ENCODE measurements at regions not wholly inside any gene's neighbourhood (a gene's known extent, or its start where the extent isn't known, plus 50 kb on each side); places are given as distances from the start of the nearest gene placed in this dataset.

- H3K79me2 ChIP-seq (ENCODE audit: insufficient read depth, low read length): no peaks in the 10 kb centered on the region
- H4K20me1 ChIP-seq (ENCODE audit: insufficient read depth, low read length, poor library complexity, severe bottlenecking): no peaks in the 10 kb centered on the region
- H2AFZ ChIP-seq (ENCODE audit: low read length): no peak overlapping the region
- H3K4me3 ChIP-seq (ENCODE audit: low read length, poor library complexity, severe bottlenecking): no peak overlapping the region
- no peaks in the 10 kb centered on the region for H3K36me3 ChIP-seq (ENCODE audit: insufficient read depth, low read length)
- H3K9me3 ChIP-seq (ENCODE audit: insufficient read depth, low read depth, low read length): no peaks in the 10 kb centered on the region
- TF ChIP-seq EZH2phosphoT487 (IDR thresholded peaks at IDR 0.05; ENCODE audit: borderline replicate concordance): no peak
- TF ChIP-seq, protein P1, sequence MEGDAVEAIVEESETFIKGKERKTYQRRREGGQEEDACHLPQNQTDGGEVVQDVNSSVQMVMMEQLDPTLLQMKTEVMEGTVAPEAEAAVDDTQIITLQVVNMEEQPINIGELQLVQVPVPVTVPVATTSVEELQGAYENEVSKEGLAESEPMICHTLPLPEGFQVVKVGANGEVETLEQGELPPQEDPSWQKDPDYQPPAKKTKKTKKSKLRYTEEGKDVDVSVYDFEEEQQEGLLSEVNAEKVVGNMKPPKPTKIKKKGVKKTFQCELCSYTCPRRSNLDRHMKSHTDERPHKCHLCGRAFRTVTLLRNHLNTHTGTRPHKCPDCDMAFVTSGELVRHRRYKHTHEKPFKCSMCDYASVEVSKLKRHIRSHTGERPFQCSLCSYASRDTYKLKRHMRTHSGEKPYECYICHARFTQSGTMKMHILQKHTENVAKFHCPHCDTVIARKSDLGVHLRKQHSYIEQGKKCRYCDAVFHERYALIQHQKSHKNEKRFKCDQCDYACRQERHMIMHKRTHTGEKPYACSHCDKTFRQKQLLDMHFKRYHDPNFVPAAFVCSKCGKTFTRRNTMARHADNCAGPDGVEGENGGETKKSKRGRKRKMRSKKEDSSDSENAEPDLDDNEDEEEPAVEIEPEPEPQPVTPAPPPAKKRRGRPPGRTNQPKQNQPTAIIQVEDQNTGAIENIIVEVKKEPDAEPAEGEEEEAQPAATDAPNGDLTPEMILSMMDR (conservative IDR thresholded peaks at IDR 0.05; ENCODE audit: low read length): no peak
- H3F3A ChIP-seq (ENCODE audit: low read depth): no peaks in the 10 kb centered on the region
- no peak overlapping the region for H3K9ac ChIP-seq (ENCODE audit: low read depth, low read length, poor library complexity, severe bottlenecking)
- H3K27me3 ChIP-seq (ENCODE audit: insufficient read depth, low read length, poor library complexity, severe bottlenecking): no peaks in the 10 kb centered on the region
- no peaks in the 10 kb centered on the region for H3K4me1 ChIP-seq (ENCODE audit: insufficient read depth, low read length, poor library complexity, severe bottlenecking)
- no peaks in the 10 kb centered on the region for H3K9me2 ChIP-seq (replicated peaks; ENCODE audit: low read depth, low read length)
- H3K4me2 ChIP-seq (ENCODE audit: low read depth, low read length, poor library complexity, severe bottlenecking): no peak overlapping the region
Observed at GRCh38 chr3:170734735-170735065, 135.3 kb downstream of the RPL22L1 start.

DNA sequence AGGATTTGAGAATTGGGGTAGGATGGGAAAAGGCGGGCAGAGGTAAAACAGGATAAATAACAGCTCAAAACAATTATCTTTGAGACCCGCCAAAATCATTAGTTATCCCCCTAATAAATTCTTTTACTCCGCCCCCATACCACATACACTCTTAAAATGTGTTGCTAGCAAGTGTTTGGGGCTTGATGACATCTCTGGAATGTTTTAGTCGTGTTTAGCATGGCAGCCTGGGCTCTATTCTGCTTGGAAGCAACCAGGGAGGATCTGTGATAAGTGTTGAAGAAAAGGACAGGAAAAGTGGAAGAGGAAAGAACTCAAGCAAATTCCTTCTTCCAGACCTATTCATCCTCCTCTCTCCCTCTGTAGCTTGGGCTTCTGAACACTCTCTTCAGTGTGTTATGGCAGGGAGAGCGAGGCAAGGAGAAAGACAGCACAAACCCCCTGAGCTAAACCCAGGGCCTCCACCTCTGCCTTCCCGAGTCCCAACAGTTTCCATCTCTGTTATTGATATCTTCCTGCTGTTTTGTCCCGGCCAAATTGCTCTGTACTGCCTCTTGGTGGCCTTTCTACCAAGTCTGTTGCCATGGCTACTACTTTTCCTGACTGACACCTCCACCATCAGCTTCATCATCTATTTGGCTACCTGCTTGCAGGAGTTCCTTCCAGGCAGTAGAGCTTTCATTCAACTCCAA lies 135.8 kb downstream of the RPL22L1 start:
- H2AFZ ChIP-seq (ENCODE audit: low read length): no peak overlapping the region
- H3K9me2 ChIP-seq (replicated peaks; ENCODE audit: low read depth, low read length): no peaks in the 10 kb centered on the region
- no peaks in the 10 kb centered on the region for H3K9me3 ChIP-seq (ENCODE audit: insufficient read depth, low read depth, low read length)
- no peaks in the 10 kb centered on the region for H3F3A ChIP-seq (ENCODE audit: low read depth)
- H3K9ac ChIP-seq (ENCODE audit: low read depth, low read length, poor library complexity, severe bottlenecking): no peak overlapping the region
- H4K20me1 ChIP-seq (ENCODE audit: insufficient read depth, low read length, poor library complexity, severe bottlenecking): no peaks in the 10 kb centered on the region
- no peaks in the 10 kb centered on the region for H3K4me1 ChIP-seq (ENCODE audit: insufficient read depth, low read length, poor library complexity, severe bottlenecking)
- H3K36me3 ChIP-seq (ENCODE audit: insufficient read depth, low read length): no peaks in the 10 kb centered on the region
- H3K4me2 ChIP-seq (ENCODE audit: low read depth, low read length, poor library complexity, severe bottlenecking): no peak overlapping the region
- no peaks in the 10 kb centered on the region for H3K27me3 ChIP-seq (ENCODE audit: insufficient read depth, low read length, poor library complexity, severe bottlenecking)
- no peak overlapping the region for H3K4me3 ChIP-seq (ENCODE audit: low read length, poor library complexity, severe bottlenecking)
- H3K79me2 ChIP-seq (ENCODE audit: insufficient read depth, low read length): no peaks in the 10 kb centered on the region
- TF ChIP-seq EZH2phosphoT487 (IDR thresholded peaks at IDR 0.05; ENCODE audit: borderline replicate concordance): no peak
- TF ChIP-seq, protein P1 (conservative IDR thresholded peaks at IDR 0.05; ENCODE audit: low read length): no peak

DNA sequence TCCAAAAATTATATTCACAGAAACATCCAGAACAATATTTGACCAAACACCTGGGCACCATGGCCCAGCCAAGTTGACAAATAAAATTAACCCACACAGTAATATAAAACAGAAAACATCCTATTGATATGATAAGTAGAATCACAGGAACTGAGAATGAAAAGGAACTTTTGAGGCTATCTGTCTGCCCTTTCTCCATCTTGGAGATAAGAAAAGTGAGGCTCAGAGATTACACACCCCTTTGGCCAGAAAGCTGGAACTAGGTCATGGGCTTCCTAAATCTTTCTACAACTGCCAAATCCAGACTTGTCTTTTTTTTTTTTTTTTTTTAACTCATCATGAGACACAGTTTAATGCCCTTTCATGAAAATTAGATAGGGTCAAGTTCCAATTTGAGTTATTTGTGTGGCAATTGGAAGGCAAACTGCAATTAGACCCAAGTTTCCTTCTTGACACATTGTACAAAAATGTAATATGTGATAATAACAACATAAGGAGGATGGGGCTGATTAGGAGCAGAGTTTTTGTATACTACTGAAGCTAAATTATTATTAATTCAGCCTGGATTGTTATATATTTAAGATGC lies 137.2 kb downstream of the RPL22L1 start:
- no peaks in the 10 kb centered on the region for H3K9me2 ChIP-seq (replicated peaks; ENCODE audit: low read depth, low read length)
- no peak for TF ChIP-seq EZH2phosphoT487 (IDR thresholded peaks at IDR 0.05; ENCODE audit: borderline replicate concordance)
- TF ChIP-seq, protein P1 (conservative IDR thresholded peaks at IDR 0.05; ENCODE audit: low read length): no peak
- no peaks in the 10 kb centered on the region for H3F3A ChIP-seq (ENCODE audit: low read depth)
- no peak overlapping the region for H3K4me3 ChIP-seq (ENCODE audit: low read length, poor library complexity, severe bottlenecking)
- H3K4me2 ChIP-seq (ENCODE audit: low read depth, low read length, poor library complexity, severe bottlenecking): no peak overlapping the region
- no peak overlapping the region for H2AFZ ChIP-seq (ENCODE audit: low read length)
- H3K79me2 ChIP-seq (ENCODE audit: insufficient read depth, low read length): no peaks in the 10 kb centered on the region
- H4K20me1 ChIP-seq (ENCODE audit: insufficient read depth, low read length, poor library complexity, severe bottlenecking): no peaks in the 10 kb centered on the region
- H3K9ac ChIP-seq (ENCODE audit: low read depth, low read length, poor library complexity, severe bottlenecking): no peak overlapping the region
- no peaks in the 10 kb centered on the region for H3K27me3 ChIP-seq (ENCODE audit: insufficient read depth, low read length, poor library complexity, severe bottlenecking)
- no peaks in the 10 kb centered on the region for H3K4me1 ChIP-seq (ENCODE audit: insufficient read depth, low read length, poor library complexity, severe bottlenecking)
- no peaks in the 10 kb centered on the region for H3K36me3 ChIP-seq (ENCODE audit: insufficient read depth, low read length)
- H3K9me3 ChIP-seq (ENCODE audit: insufficient read depth, low read depth, low read length): no peaks in the 10 kb centered on the region
